ENCODE measurements at regions not wholly inside any gene's neighbourhood (a gene's known extent, or its start where the extent isn't known, plus 50 kb on each side); places are given as distances from the start of the nearest gene placed in this dataset.

DNA sequence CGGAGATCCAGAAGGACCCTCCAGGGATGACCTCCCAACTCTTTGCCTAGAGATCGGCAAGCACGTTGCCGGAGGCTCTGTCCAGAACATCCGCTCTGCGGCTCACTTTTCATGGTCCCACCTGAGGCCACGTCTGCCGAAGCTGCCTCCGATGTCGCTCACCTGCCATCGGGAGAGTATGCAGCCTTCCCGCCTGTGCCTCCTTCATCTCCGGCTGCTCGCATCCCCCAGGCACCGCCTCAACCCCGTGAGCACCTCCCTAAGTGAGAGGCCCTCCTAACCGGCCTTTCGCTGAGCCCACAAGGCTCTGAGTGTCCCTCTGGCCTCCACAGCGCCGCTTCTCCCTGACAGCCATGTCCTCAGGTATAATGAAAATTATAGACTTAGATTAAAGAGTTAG lies 275.1 kb downstream of the EFNB2 start:
- Histone ChIP-seq H3K4me1 (ENCODE audit: control insufficient read depth, low read depth, low read length) (no peaks in the 10 kb centered on the region), H3K9ac (ENCODE audit: low read length) (no peak overlapping the region), H3K36me3 (ENCODE audit: control insufficient read depth, low read depth, low read length) (no peaks in the 10 kb centered on the region), H3K4me3 (ENCODE audit: low read length) (no peak overlapping the region), H3K9me3 (ENCODE audit: control insufficient read depth, low read depth, low read length) (no peaks in the 10 kb centered on the region), H3K27me3 (ENCODE audit: control insufficient read depth, insufficient read depth, low read length) (no peaks in the 10 kb centered on the region), H3K27ac (ENCODE audit: low read length) (no peak overlapping the region)

DNA sequence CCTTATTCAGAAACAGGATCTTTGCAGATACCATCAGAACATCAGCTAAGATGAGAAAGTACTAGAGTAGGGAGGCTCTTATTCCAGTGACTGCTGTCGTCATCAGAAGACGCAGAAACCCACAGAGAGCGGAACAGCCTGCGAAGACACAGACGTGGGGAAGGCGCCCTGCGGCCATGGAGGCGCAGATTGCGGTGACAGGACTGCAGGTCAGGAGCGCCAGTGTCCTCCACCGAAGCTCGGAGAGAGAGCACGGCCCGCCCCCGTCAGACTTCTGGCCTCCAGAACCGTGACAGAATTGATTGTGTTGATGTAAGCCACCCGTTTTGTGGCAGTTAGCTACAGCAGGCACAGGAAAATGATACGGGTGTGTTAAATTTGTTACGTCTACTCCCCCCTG lies 275.5 kb downstream of the EFNB2 start:
- no peak overlapping the region for H3K4me3 ChIP-seq (ENCODE audit: low read length)
- no peak overlapping the region for H3K27ac ChIP-seq (ENCODE audit: low read length)
- H3K9ac ChIP-seq (ENCODE audit: low read length), result no peak overlapping the region

GRCh38 chr13:106246666-106247188 lies 288.7 kb downstream of the EFNB2 start:
- no peaks in the 10 kb centered on the region for H3K9me3 ChIP-seq (ENCODE audit: control insufficient read depth, low read depth, low read length)
- H3K27me3 ChIP-seq (ENCODE audit: control insufficient read depth, insufficient read depth, low read length), result no peaks in the 10 kb centered on the region
- H3K4me3 ChIP-seq (ENCODE audit: low read length), result no peak overlapping the region
- no peak overlapping the region for H3K9ac ChIP-seq (ENCODE audit: low read length)
- no peak overlapping the region for H3K27ac ChIP-seq (ENCODE audit: low read length)
- H3K4me1 ChIP-seq (ENCODE audit: control insufficient read depth, low read depth, low read length), result peaks cover 9% of the 10 kb centered on the region
- no peaks in the 10 kb centered on the region for H3K36me3 ChIP-seq (ENCODE audit: control insufficient read depth, low read depth, low read length)

More for the DNA sequence above, 275.5 kb downstream of the EFNB2 start:
- Histone ChIP-seq H3K36me3 (ENCODE audit: control insufficient read depth, low read depth, low read length) (no peaks in the 10 kb centered on the region), H3K9me3 (ENCODE audit: control insufficient read depth, low read depth, low read length) (no peaks in the 10 kb centered on the region), H3K4me1 (ENCODE audit: control insufficient read depth, low read depth, low read length) (no peaks in the 10 kb centered on the region), H3K27me3 (ENCODE audit: control insufficient read depth, insufficient read depth, low read length) (no peaks in the 10 kb centered on the region)

- Histone ChIP-seq H3K4me3 (ENCODE audit: low read length) (no peak overlapping the region), H3K4me1 (ENCODE audit: control insufficient read depth, low read depth, low read length) (peaks cover 9% of the 10 kb centered on the region), H3K9me3 (ENCODE audit: control insufficient read depth, low read depth, low read length) (no peaks in the 10 kb centered on the region), H3K36me3 (ENCODE audit: control insufficient read depth, low read depth, low read length) (no peaks in the 10 kb centered on the region), H3K27me3 (ENCODE audit: control insufficient read depth, insufficient read depth, low read length) (no peaks in the 10 kb centered on the region), H3K27ac (ENCODE audit: low read length) (no peak overlapping the region), H3K9ac (ENCODE audit: low read length) (no peak overlapping the region)
Observed at GRCh38 chr13:106246242-106246641, 289.2 kb downstream of the EFNB2 start.

- Histone ChIP-seq H3K27ac (ENCODE audit: low read length) (no peak overlapping the region), H3K9ac (ENCODE audit: low read length) (no peak overlapping the region), H3K9me3 (ENCODE audit: control insufficient read depth, low read depth, low read length) (no peaks in the 10 kb centered on the region), H3K4me1 (ENCODE audit: control insufficient read depth, low read depth, low read length) (peaks cover 9% of the 10 kb centered on the region), H3K4me3 (ENCODE audit: low read length) (no peak overlapping the region), H3K27me3 (ENCODE audit: control insufficient read depth, insufficient read depth, low read length) (no peaks in the 10 kb centered on the region), H3K36me3 (ENCODE audit: control insufficient read depth, low read depth, low read length) (no peaks in the 10 kb centered on the region)
Observed at GRCh38 chr13:106243011-106243565, 292.4 kb downstream of the EFNB2 start.

- H3K4me3 ChIP-seq (ENCODE audit: low read length), result no peak overlapping the region
- H3K4me1 ChIP-seq (ENCODE audit: control insufficient read depth, low read depth, low read length), result peaks cover 9% of the 10 kb centered on the region
- H3K36me3 ChIP-seq (ENCODE audit: control insufficient read depth, low read depth, low read length), result no peaks in the 10 kb centered on the region
- H3K9me3 ChIP-seq (ENCODE audit: control insufficient read depth, low read depth, low read length), result no peaks in the 10 kb centered on the region
- no peak overlapping the region for H3K9ac ChIP-seq (ENCODE audit: low read length)
- no peak overlapping the region for H3K27ac ChIP-seq (ENCODE audit: low read length)
- H3K27me3 ChIP-seq (ENCODE audit: control insufficient read depth, insufficient read depth, low read length), result no peaks in the 10 kb centered on the region
Observed at GRCh38 chr13:106241974-106242953, 293.2 kb downstream of the EFNB2 start.

- H3K4me1 ChIP-seq (ENCODE audit: control insufficient read depth, low read depth, low read length), result peaks cover 7% of the 10 kb centered on the region
- no peaks in the 10 kb centered on the region for H3K27me3 ChIP-seq (ENCODE audit: control insufficient read depth, insufficient read depth, low read length)
- no peak overlapping the region for H3K9ac ChIP-seq (ENCODE audit: low read length)
- no peaks in the 10 kb centered on the region for H3K36me3 ChIP-seq (ENCODE audit: control insufficient read depth, low read depth, low read length)
- H3K9me3 ChIP-seq (ENCODE audit: control insufficient read depth, low read depth, low read length), result no peaks in the 10 kb centered on the region
- no peak overlapping the region for H3K27ac ChIP-seq (ENCODE audit: low read length)
- no peak overlapping the region for H3K4me3 ChIP-seq (ENCODE audit: low read length)
Observed at GRCh38 chr13:106238690-106239089, 296.8 kb downstream of the EFNB2 start.

DNA sequence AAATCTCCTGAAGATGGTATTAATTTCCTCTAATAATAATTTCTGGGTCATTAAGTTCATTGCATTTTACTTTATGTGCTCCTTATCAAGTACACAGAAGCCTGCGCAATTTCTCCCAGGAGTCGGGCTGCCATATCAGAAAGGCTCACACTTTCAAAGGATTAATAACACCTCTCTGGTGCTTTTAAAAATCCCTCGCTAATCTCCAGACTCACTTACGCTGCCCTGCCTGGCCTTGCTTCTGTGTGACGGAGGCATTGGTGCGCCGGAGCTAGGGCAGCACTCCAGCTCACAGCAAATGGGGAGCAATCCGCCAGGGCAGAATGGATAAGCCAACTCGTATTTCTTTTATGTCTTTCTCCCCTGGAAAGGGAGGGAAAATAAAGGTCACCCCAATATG lies 300.8 kb downstream of the EFNB2 start:
- H3K9ac ChIP-seq (ENCODE audit: low read length), result no peak overlapping the region
- H3K4me3 ChIP-seq (ENCODE audit: low read length), result no peak overlapping the region
- peaks cover 7% of the 10 kb centered on the region for H3K4me1 ChIP-seq (ENCODE audit: control insufficient read depth, low read depth, low read length)
- no peaks in the 10 kb centered on the region for H3K27me3 ChIP-seq (ENCODE audit: control insufficient read depth, insufficient read depth, low read length)
- no peaks in the 10 kb centered on the region for H3K9me3 ChIP-seq (ENCODE audit: control insufficient read depth, low read depth, low read length)
- H3K36me3 ChIP-seq (ENCODE audit: control insufficient read depth, low read depth, low read length), result no peaks in the 10 kb centered on the region
- no peak overlapping the region for H3K27ac ChIP-seq (ENCODE audit: low read length)

DNA sequence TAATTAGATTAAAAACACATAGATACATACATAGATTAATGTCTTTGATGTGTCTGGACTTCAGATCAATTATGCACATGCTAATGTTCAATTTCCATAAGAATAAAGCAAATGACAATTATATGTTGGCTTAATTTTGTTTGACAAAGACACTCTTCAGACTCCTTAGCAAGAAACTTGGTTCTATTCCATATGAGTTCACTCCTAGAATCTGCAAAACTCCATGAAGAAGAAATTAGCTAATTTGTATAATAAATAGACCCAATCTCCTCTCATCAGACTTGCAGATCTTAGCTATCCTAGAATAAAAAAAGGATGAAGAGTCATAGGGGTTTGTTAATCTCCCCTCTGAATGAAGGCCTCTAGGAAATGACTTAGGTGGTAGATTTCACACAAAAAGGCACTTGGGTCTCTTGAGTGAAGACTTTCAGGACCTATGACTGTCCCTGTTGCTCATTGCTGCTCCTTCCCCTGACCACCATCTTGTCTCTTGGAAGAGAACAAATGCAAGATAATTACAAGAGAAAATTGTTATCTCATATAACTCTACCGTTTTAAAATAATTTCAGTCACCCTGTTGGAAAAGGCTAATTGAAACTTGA lies 302.2 kb downstream of the EFNB2 start:
- no peaks in the 10 kb centered on the region for H3K27me3 ChIP-seq (ENCODE audit: control insufficient read depth, insufficient read depth, low read length)
- no peaks in the 10 kb centered on the region for H3K36me3 ChIP-seq (ENCODE audit: control insufficient read depth, low read depth, low read length)
- H3K9ac ChIP-seq (ENCODE audit: low read length), result no peak overlapping the region
- no peak overlapping the region for H3K4me3 ChIP-seq (ENCODE audit: low read length)
- H3K4me1 ChIP-seq (ENCODE audit: control insufficient read depth, low read depth, low read length), result peaks cover 7% of the 10 kb centered on the region
- H3K9me3 ChIP-seq (ENCODE audit: control insufficient read depth, low read depth, low read length), result no peaks in the 10 kb centered on the region
- H3K27ac ChIP-seq (ENCODE audit: low read length), result no peak overlapping the region

DNA sequence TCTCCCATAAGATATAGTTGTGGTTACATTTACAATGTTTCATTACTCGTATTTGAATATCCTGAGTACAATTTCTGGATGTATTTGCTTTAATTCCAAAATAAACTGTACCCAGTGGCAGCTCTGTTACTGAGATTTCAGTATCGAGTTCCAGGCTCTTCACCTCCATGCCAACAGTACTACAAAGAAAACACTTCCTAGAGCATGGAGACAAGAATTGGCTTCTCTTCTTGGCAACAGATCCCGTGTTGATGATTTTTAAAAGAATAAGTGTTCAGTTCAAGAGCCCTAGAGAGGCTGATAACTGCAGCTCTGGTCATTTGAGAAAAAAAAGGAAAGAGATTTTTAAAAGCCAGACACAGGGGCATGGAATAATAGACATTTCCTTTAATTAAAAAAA lies 302.8 kb downstream of the EFNB2 start:
- Histone ChIP-seq H3K27ac (ENCODE audit: low read length) (no peak overlapping the region), H3K9me3 (ENCODE audit: control insufficient read depth, low read depth, low read length) (no peaks in the 10 kb centered on the region), H3K27me3 (ENCODE audit: control insufficient read depth, insufficient read depth, low read length) (no peaks in the 10 kb centered on the region)

DNA sequence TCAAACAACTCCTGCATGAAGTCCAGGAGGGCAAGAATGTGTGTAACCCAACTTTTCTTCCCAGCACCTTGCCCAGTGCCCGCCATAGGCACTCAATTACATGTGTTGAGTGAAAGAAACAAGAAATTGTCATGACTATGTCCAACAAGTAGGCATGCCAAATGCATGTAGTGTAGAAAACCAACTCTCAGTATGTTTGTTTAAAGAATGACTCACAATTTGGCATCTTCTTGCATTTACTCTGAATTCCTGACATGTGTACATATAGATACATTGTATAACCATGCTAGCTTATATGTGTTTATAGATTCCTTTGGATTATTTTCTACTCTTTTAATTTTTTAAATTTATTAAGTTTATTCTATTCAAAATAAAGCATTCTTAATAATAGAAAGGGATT lies 305.0 kb downstream of the EFNB2 start:
- H3K4me3 ChIP-seq (ENCODE audit: low read length), result no peak overlapping the region
- H3K27ac ChIP-seq (ENCODE audit: low read length), result no peak overlapping the region
- H3K9me3 ChIP-seq (ENCODE audit: control insufficient read depth, low read depth, low read length), result no peaks in the 10 kb centered on the region
- no peaks in the 10 kb centered on the region for H3K27me3 ChIP-seq (ENCODE audit: control insufficient read depth, insufficient read depth, low read length)
- H3K4me1 ChIP-seq (ENCODE audit: control insufficient read depth, low read depth, low read length), result peaks cover 7% of the 10 kb centered on the region
- no peaks in the 10 kb centered on the region for H3K36me3 ChIP-seq (ENCODE audit: control insufficient read depth, low read depth, low read length)
- H3K9ac ChIP-seq (ENCODE audit: low read length), result no peak overlapping the region

More for the DNA sequence above, 302.8 kb downstream of the EFNB2 start:
- H3K4me1 ChIP-seq (ENCODE audit: control insufficient read depth, low read depth, low read length), result peaks cover 7% of the 10 kb centered on the region
- H3K36me3 ChIP-seq (ENCODE audit: control insufficient read depth, low read depth, low read length), result no peaks in the 10 kb centered on the region
- H3K9ac ChIP-seq (ENCODE audit: low read length), result no peak overlapping the region
- no peak overlapping the region for H3K4me3 ChIP-seq (ENCODE audit: low read length)
